CD4-positive, CD25-positive, alpha-beta regulatory T cell (primary cell): ENCODE measurements at regions not wholly inside any gene's neighbourhood (a gene's known extent, or its start where the extent isn't known, plus 50 kb on each side); places are given as distances from the start of the nearest gene placed in this dataset.
"Not testable (repeated sequence)": the region's sequence is repeated elsewhere in the genome, so short reads cannot be mapped to it uniquely, and the experiment has no call there.

Experiments
- ATAC-seq, 2 donors: fragments of 150-1000 bp; cut with Tn5 transposase; one replicate each; pipeline ENCODE4 v1.10.0; 2021; ENCODE audit warnings: low read depth in 2 of 2, moderate number of reproducible peaks in 2 of 2, moderate library complexity in 1 of 2
- DNase-seq, 3 donors: peaks; one replicate each; pipeline versions ENCODE4 v3.0.0 to v3.0.0-alpha.2; 2012 to 2022; ENCODE audit warnings: mixed read lengths in 1 of 3
- H3K27ac ChIP-seq: one replicate; pipeline ENCODE4 v1.7.0; 2013; ENCODE audit warnings: mild to moderate bottlenecking, low read length; ENCODE audit not compliant: insufficient read depth, poor library complexity, severe bottlenecking
- H3K27me3 ChIP-seq: one replicate; pipeline ENCODE4 v1.7.0; 2013; ENCODE audit warnings: low read length; ENCODE audit not compliant: control insufficient read depth, insufficient read depth
- H3K36me3 ChIP-seq: one replicate; pipeline ENCODE4 v1.7.0; 2013; ENCODE audit warnings: mild to moderate bottlenecking, low read length, moderate library complexity; ENCODE audit not compliant: control insufficient read depth, insufficient read depth
- H3K4me1 ChIP-seq: 2 replicates; pipeline ENCODE4 v1.7.0; 2013; ENCODE audit warnings: mild to moderate bottlenecking, low read length; ENCODE audit not compliant: insufficient read depth, control insufficient read depth, poor library complexity, severe bottlenecking
- H3K4me3 ChIP-seq: one replicate; pipeline ENCODE4 v1.7.0; 2013; ENCODE audit warnings: low read depth, mild to moderate bottlenecking, low read length, moderate library complexity
- H3K9me3 ChIP-seq, 2 experiments: 1 replicate in 1 of 2; 2 replicates in 1 of 2; pipeline ENCODE4 v1.7.0; 2013; ENCODE audit warnings: low read length in 2 of 2, mild to moderate bottlenecking in 1 of 2, moderate library complexity in 1 of 2; ENCODE audit not compliant: control insufficient read depth in 2 of 2
- H3K27ac Mint-ChIP-seq, 3 donors: one replicate each; pipeline ENCODE4 v1.8.0; 2020 to 2022; ENCODE audit warnings: mild to moderate bottlenecking in 3 of 3, mixed read lengths in 3 of 3, moderate library complexity in 2 of 3
- H3K27me3 Mint-ChIP-seq: one replicate; pipeline ENCODE4 v1.8.0; 2022; ENCODE audit warnings: mild to moderate bottlenecking, mixed read lengths
- H3K36me3 Mint-ChIP-seq: one replicate; pipeline ENCODE4 v1.8.0; 2020; ENCODE audit warnings: mixed read lengths
- H3K4me1 Mint-ChIP-seq, 4 donors: one replicate each; pipeline ENCODE4 v1.8.0; 2020 to 2022; ENCODE audit warnings: mixed read lengths in 4 of 4, mild to moderate bottlenecking in 1 of 4
- H3K4me3 Mint-ChIP-seq, 4 donors: one replicate each; pipeline ENCODE4 v1.8.0; 2020 to 2022; ENCODE audit warnings: mild to moderate bottlenecking in 4 of 4, mixed read lengths in 4 of 4, moderate library complexity in 3 of 4
- H3K9me3 Mint-ChIP-seq, 7 donors: one replicate each; pipeline ENCODE4 v1.8.0; 2020 to 2022; ENCODE audit warnings: mixed read lengths in 7 of 7, mild to moderate bottlenecking in 3 of 7, moderate library complexity in 2 of 7

GRCh38 chr7:19920166-19920565 lies 146.7 kb upstream of the TMEM196 start:
- Histone ChIP-seq H3K9me3 (no peaks in the 10 kb centered on the region), H3K36me3 (no peaks in the 10 kb centered on the region), H3K27ac (no peak overlapping the region), H3K27me3 (no peaks in the 10 kb centered on the region), H3K4me3 (no peak overlapping the region), H3K4me1 (no peaks in the 10 kb centered on the region)
- no peaks in the 10 kb centered on the region for H3K4me1 Mint-ChIP-seq
- no peaks in the 10 kb centered on the region for H3K27me3 Mint-ChIP-seq
- no peak overlapping the region for H3K27ac Mint-ChIP-seq
- H3K4me3 Mint-ChIP-seq, result no peak overlapping the region
- no peak for DNase-seq
- ATAC-seq, result no peak
- no peaks in the 10 kb centered on the region for H3K36me3 Mint-ChIP-seq
- peaks cover 0 to 4% (median 2%) of the 10 kb centered on the region in 7 donors for H3K9me3 Mint-ChIP-seq

- Histone ChIP-seq H3K36me3 (no peaks in the 10 kb centered on the region), H3K9me3 (no peaks in the 10 kb centered on the region), H3K27ac (no peak overlapping the region), H3K4me1 (no peaks in the 10 kb centered on the region), H3K4me3 (no peak overlapping the region), H3K27me3 (no peaks in the 10 kb centered on the region)
- H3K27me3 Mint-ChIP-seq, result no peaks in the 10 kb centered on the region
- H3K4me3 Mint-ChIP-seq, result no peak overlapping the region
- H3K4me1 Mint-ChIP-seq, result no peaks in the 10 kb centered on the region
- H3K36me3 Mint-ChIP-seq, result no peaks in the 10 kb centered on the region
- H3K9me3 Mint-ChIP-seq, result peaks cover 0 to 4% (median 2%) of the 10 kb centered on the region in 7 donors
- no peak overlapping the region for H3K27ac Mint-ChIP-seq
- ATAC-seq, result no peak
- no peak for DNase-seq
These were observed 146.1 kb upstream of the TMEM196 start for GRCh38 chr7:19919261-19920095.

GRCh38 chr7:19916046-19916445 lies 142.6 kb upstream of the TMEM196 start:
- no peaks in the 10 kb centered on the region for H3K36me3 Mint-ChIP-seq
- Histone ChIP-seq H3K4me1 (no peaks in the 10 kb centered on the region), H3K4me3 (no peak overlapping the region), H3K36me3 (no peaks in the 10 kb centered on the region), H3K9me3 (no peaks in the 10 kb centered on the region), H3K27me3 (no peaks in the 10 kb centered on the region), H3K27ac (no peak overlapping the region)
- H3K27me3 Mint-ChIP-seq, result no peaks in the 10 kb centered on the region
- peaks cover 0 to 6% (median 2%) of the 10 kb centered on the region in 7 donors for H3K9me3 Mint-ChIP-seq
- no peak overlapping the region for H3K27ac Mint-ChIP-seq
- DNase-seq (no peak), ATAC-seq (no peak)
- no peaks in the 10 kb centered on the region for H3K4me1 Mint-ChIP-seq
- no peak overlapping the region for H3K4me3 Mint-ChIP-seq

GRCh38 chr7:19915596-19915995 lies 142.2 kb upstream of the TMEM196 start:
- ATAC-seq, result no peak
- H3K4me1 Mint-ChIP-seq, result no peaks in the 10 kb centered on the region
- no peaks in the 10 kb centered on the region for H3K9me3 ChIP-seq
- H3K36me3 Mint-ChIP-seq, result no peaks in the 10 kb centered on the region
- no peak overlapping the region for H3K27ac ChIP-seq
- H3K4me3 ChIP-seq, result no peak overlapping the region
- no peak for DNase-seq
- no peaks in the 10 kb centered on the region for H3K36me3 ChIP-seq
- H3K27me3 ChIP-seq, result no peaks in the 10 kb centered on the region
- H3K27me3 Mint-ChIP-seq, result no peaks in the 10 kb centered on the region
- H3K4me1 ChIP-seq, result no peaks in the 10 kb centered on the region
- H3K9me3 Mint-ChIP-seq, result peaks cover 0 to 8% (median 2%) of the 10 kb centered on the region in 7 donors
- no peak overlapping the region for H3K4me3 Mint-ChIP-seq
- H3K27ac Mint-ChIP-seq, result no peak overlapping the region

- no peak overlapping the region for H3K27ac Mint-ChIP-seq
- no peaks in the 10 kb centered on the region for H3K36me3 Mint-ChIP-seq
These were observed 141.4 kb upstream of the TMEM196 start for GRCh38 chr7:19914866-19915265.

GRCh38 chr7:19900118-19900517 lies 126.7 kb upstream of the TMEM196 start:
- no peaks in the 10 kb centered on the region for H3K9me3 ChIP-seq
- H3K27ac Mint-ChIP-seq, result no peak overlapping the region
- H3K4me1 ChIP-seq, result no peaks in the 10 kb centered on the region
- peaks cover 0 to 13% (median 5%) of the 10 kb centered on the region in 7 donors for H3K9me3 Mint-ChIP-seq
- H3K4me3 ChIP-seq, result no peak overlapping the region
- H3K27me3 ChIP-seq, result no peaks in the 10 kb centered on the region
- no peak overlapping the region for H3K4me3 Mint-ChIP-seq
- no peaks in the 10 kb centered on the region for H3K36me3 Mint-ChIP-seq
- no peaks in the 10 kb centered on the region for H3K36me3 ChIP-seq
- H3K4me1 Mint-ChIP-seq, result no peaks in the 10 kb centered on the region
- ATAC-seq (no peak), DNase-seq (no peak)
- H3K27me3 Mint-ChIP-seq, result no peaks in the 10 kb centered on the region
- no peak overlapping the region for H3K27ac ChIP-seq

More at GRCh38 chr7:19914866-19915265, 141.4 kb upstream of the TMEM196 start:
- no peak for DNase-seq
- H3K4me1 ChIP-seq, result no peaks in the 10 kb centered on the region
- Mint-ChIP-seq H3K4me1 (no peaks in the 10 kb centered on the region), H3K27me3 (no peaks in the 10 kb centered on the region), H3K9me3 (peaks cover 0 to 10% (median 2%) of the 10 kb centered on the region in 7 donors), H3K4me3 (no peak overlapping the region)
- no peaks in the 10 kb centered on the region for H3K36me3 ChIP-seq
- H3K9me3 ChIP-seq, result no peaks in the 10 kb centered on the region
- ATAC-seq, result no peak
- H3K27me3 ChIP-seq, result no peaks in the 10 kb centered on the region
- no peak overlapping the region for H3K4me3 ChIP-seq
- no peak overlapping the region for H3K27ac ChIP-seq

GRCh38 chr7:19899529-19899928 lies 126.1 kb upstream of the TMEM196 start:
- no peaks in the 10 kb centered on the region for H3K27me3 Mint-ChIP-seq
- H3K4me3 ChIP-seq, result no peak overlapping the region
- H3K27ac ChIP-seq, result no peak overlapping the region
- H3K27me3 ChIP-seq, result no peaks in the 10 kb centered on the region
- H3K9me3 Mint-ChIP-seq, result peaks cover 0 to 11% (median 3%) of the 10 kb centered on the region in 7 donors
- no peak overlapping the region for H3K4me3 Mint-ChIP-seq
- H3K4me1 Mint-ChIP-seq, result no peaks in the 10 kb centered on the region
- no peaks in the 10 kb centered on the region for H3K4me1 ChIP-seq
- DNase-seq (no peak), ATAC-seq (no peak)
- H3K36me3 Mint-ChIP-seq, result no peaks in the 10 kb centered on the region
- no peaks in the 10 kb centered on the region for H3K36me3 ChIP-seq
- H3K27ac Mint-ChIP-seq, result no peak overlapping the region
- no peaks in the 10 kb centered on the region for H3K9me3 ChIP-seq

- not testable (repeated sequence) for H3K36me3 ChIP-seq, H3K4me3 Mint-ChIP-seq, H3K27me3 ChIP-seq, H3K9me3 ChIP-seq, H3K4me1 Mint-ChIP-seq, H3K27ac Mint-ChIP-seq, H3K4me1 ChIP-seq, DNase-seq, ATAC-seq, H3K27me3 Mint-ChIP-seq, H3K36me3 Mint-ChIP-seq, H3K4me3 ChIP-seq, H3K27ac ChIP-seq
- peaks cover 0 to 13% (median 5%) of the 10 kb centered on the region in 7 donors for H3K9me3 Mint-ChIP-seq
These were observed 109.5 kb upstream of the TMEM196 start for GRCh38 chr7:19882893-19883292.
